ENCODE measurements at regions not wholly inside any gene's neighbourhood (a gene's known extent, or its start where the extent isn't known, plus 50 kb on each side); places are given as distances from the start of the nearest gene placed in this dataset.
"Not testable (repeated sequence)": the region's sequence is repeated elsewhere in the genome, so short reads cannot be mapped to it uniquely, and the experiment has no call there.

DNA sequence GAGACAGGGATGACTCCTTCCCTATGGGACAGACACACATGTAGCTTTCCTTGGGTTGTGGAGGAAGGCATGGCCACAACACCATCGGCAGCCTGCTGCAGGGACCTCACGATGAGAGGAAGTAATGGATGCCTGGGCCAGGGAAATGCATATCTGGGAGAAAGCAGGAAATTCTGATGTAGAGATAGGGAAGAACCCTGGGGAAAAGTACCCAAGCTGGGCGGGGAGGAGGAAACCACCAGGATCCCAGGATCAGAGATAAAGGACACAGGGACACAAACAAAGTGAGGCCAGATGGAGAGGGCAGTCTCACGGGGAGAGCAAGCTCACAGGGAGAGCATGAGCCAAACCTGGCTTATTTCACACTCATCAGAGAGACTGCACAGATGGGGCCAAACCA is 294.7 kb upstream of the TEKT4 start:
- in situ Hi-C loops (cut with HindIII; ENCODE audit: low pct_ligation_motif_present, low pct_unique_long_range_greater_than_20kb, low sequenced_read_pairs): not testable (repeated sequence)

DNA sequence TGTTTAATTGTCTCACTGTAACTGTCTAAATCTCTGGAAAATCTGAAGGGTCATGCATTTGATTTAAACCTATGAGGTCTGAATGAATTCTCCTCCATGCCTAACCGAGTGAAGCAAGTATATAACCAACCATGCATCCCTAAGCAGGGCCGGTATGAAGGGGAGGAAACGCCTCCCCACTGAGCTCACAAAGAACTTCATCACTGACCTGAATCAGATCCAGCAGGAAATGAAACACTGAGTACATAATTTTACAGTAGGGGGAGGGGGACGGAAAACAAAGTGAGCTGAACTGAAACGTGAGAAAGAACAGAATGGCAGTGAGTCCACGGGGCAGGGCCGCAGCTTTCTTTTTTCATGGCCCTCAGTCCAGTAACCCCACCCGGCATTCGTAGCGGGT is 294.1 kb upstream of the TEKT4 start:
- in situ Hi-C loops (cut with HindIII; ENCODE audit: low pct_ligation_motif_present, low pct_unique_long_range_greater_than_20kb, low sequenced_read_pairs): not testable (repeated sequence)
- peak; percentile 22 for DNase-seq

More for the DNA sequence above, 294.7 kb upstream of the TEKT4 start:
- DNase-seq: not testable (repeated sequence)

DNA sequence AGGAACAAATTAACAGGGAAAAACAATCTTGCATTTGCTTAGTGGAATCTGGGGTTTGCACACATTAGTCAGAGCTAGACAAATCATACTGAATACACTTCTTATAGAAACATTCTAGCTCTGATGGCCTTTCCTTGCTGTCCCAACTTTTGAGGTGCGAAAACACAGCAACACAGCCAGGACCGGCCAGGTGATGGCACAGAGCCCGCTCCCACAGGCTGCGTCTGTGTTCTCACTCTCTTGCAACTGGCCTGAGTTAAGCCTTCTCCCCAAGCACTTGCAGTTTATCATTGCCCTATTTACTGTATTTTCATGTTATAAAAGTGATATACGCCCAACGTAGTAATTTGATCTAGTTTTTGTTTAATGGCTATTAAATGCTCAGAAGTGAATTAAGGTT is 292.0 kb upstream of the TEKT4 start:
- DNase-seq; in situ Hi-C loops (cut with HindIII; ENCODE audit: low pct_ligation_motif_present, low pct_unique_long_range_greater_than_20kb, low sequenced_read_pairs): not testable (repeated sequence)

DNA sequence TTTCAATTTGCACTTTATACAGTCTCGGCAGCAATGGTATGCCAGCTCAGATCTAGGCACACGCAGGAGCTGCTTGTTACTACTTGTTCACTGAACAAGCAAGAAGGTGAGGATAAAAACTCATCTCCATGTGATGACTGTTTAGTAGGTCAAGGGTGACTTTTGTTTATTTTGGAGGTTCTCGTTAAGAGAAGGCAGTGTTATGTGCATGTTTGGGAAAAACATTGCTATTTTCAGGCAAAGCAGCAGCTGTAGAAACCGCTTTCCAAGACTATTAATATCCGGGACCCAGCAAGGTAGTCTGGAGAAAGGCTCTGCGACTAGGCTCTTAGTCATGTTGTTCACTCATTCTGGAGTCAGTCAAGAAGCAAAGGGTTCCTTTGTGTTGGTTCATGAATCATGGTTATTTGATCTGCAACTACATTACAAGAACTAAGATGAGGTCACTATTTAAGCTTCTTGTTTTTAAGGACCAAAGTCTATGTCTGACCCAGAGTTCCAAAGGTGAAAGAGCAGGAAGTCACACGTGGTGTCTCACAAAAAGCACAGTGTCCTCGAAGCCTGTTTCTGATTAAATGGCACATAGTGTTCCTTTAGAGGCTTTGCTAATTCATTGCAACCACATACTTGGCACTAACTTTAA is 288.0 kb upstream of the TEKT4 start:
- DNase-seq: not testable (repeated sequence)

DNA sequence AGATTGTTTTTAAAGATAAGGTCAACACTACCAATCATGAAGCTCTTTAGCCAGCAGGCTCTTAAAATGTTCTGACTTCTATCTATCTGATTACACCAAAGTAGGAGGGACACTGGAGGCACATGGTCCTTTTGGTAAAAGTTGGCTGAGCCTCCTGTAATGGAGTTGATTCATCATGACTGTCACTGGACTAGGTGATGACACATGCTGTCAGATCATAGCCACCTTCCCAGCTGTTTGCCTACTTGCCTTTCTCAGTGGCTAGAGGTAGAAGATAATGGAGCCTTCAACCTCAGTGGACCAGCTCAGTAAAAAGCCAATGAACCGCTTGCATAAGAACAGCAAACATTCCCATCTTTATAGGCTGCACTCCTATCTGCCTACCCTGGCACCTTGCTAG is 286.7 kb upstream of the TEKT4 start:
- in situ Hi-C loops (cut with HindIII; ENCODE audit: low pct_ligation_motif_present, low pct_unique_long_range_greater_than_20kb, low sequenced_read_pairs); DNase-seq: not testable (repeated sequence)

More for the DNA sequence above, 288.0 kb upstream of the TEKT4 start:
- in situ Hi-C loops (cut with HindIII; ENCODE audit: low pct_ligation_motif_present, low pct_unique_long_range_greater_than_20kb, low sequenced_read_pairs): not testable (repeated sequence)

DNA sequence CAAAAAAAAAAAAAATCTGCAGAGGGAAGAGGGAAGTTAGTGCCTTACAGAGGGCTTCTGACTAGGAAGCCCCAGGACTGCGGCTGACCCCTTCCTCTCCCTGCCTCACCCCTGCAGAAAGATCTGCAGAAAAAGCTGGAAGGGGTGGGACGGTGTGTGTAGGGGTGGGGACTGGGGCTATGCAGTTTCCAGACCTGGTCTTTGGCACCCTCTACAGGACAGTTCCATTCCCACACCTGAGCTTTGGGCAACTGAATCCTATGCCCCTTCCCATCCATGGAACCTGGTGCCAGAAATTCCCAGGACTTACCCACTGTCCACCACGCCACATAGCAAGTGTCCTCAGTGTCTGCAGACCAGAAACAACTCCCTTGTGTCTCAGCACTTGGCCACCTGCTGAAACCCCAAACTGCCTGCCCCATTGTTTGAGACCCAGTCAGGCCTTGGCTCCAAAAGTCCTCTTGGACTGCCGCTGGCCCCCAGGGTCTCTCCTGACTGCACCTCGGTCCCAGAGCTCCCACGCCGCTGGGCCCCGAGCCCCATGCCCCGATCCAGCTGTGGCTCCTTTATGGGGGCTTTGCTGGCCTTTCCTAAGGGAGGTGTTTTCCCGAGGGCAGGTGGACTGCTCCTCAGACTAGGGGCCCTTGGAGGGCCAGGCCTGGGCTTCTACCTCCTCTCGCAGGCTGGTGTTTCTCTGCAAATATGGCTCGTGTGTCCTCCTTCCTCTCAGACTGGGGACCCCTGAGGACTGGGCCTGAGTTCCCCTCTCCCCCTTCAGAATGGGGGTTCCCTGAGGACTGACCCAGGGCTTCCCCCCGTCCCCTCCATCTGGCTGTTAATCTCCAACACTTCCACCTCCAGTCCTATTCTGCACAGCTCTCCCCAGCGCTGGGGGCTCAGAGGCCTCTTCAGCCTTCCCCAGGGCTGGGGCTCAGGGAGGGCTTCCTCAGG is 284.9 kb upstream of the TEKT4 start:
- in situ Hi-C loops (cut with HindIII; ENCODE audit: low pct_ligation_motif_present, low pct_unique_long_range_greater_than_20kb, low sequenced_read_pairs): not testable (repeated sequence)
- peak; percentile 28 for DNase-seq

DNA sequence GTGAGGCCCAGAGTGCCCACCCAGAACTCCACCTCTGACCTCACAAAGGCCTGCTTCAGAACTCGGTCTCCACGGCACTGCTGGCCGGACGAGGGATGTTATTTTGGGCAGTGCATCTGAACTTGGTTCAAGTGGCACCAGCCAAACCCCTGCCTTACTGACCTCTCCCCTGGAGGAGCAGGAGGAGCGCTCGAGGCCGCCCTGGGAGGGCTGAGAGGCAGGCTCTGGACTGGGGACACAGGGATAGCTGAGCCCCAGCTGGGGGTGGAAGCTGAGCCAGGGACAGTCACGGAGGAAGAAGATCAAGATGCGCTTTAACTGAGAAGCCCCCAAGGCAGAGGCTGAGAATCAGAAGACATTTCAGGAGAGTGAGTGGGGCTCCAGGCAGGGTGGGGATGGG is 284.2 kb upstream of the TEKT4 start:
- DNase-seq; in situ Hi-C loops (cut with HindIII; ENCODE audit: low pct_ligation_motif_present, low pct_unique_long_range_greater_than_20kb, low sequenced_read_pairs): not testable (repeated sequence)

DNA sequence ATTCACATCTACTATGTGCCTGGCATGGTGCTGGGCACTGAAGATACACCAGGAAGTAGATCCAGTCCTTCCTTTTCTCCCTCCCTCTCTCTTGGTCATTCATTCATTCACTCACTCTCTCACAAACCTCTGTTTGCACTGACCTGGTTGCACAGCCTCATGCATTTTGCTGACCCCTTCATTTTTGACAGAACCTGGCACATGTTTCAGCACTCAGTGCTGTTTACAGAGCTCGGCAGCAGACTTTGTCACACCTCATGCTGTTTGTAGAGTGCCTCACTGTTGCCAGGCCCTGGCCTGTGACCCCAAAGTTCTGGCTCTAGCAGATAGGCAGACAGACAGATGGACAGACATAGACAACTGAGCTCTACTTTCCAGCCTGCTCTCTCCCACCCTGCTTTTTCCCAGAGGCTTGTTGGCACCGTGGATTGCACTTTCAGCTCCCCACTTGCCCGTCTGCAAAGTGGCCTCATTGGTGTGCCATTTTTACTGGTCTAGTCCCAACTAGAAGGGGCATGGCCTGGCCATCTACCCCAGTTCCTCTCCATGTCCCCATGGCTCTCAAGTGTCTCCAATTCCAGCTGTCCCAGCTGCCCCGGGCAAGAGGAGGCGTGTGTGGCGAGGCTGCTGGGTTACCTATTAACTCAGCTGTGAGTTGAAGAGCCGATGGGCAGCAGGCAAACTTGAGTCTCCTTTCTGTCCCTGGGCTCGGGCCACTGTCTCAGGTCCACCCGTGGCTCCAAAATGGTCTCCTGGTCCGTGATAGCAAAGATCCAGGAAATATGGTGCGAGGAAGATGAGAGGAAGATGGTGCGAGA is 277.0 kb upstream of the TEKT4 start:
- DNase-seq; in situ Hi-C loops (cut with HindIII; ENCODE audit: low pct_ligation_motif_present, low pct_unique_long_range_greater_than_20kb, low sequenced_read_pairs): not testable (repeated sequence)

DNA sequence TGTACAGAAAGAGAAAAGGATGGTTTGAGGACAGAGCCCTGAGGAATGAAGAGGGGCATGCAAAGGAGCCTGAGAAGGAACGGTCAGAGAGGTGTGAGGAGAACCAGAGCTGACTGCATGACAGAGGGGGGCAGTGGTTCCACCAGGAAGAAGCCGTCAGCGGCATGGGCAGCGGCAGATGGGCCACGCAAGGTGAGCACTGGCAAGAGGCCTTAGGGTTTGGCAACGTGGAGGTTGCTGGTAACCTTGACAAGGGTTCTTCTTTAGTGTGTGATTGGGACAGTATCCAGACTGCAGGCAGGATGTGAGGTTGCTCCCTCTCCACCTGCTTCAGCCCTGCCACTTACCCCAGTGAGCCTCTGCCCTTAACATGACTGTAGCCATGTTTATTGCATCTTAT is 275.3 kb upstream of the TEKT4 start:
- in situ Hi-C loops (cut with HindIII; ENCODE audit: low pct_ligation_motif_present, low pct_unique_long_range_greater_than_20kb, low sequenced_read_pairs); DNase-seq: not testable (repeated sequence)

DNA sequence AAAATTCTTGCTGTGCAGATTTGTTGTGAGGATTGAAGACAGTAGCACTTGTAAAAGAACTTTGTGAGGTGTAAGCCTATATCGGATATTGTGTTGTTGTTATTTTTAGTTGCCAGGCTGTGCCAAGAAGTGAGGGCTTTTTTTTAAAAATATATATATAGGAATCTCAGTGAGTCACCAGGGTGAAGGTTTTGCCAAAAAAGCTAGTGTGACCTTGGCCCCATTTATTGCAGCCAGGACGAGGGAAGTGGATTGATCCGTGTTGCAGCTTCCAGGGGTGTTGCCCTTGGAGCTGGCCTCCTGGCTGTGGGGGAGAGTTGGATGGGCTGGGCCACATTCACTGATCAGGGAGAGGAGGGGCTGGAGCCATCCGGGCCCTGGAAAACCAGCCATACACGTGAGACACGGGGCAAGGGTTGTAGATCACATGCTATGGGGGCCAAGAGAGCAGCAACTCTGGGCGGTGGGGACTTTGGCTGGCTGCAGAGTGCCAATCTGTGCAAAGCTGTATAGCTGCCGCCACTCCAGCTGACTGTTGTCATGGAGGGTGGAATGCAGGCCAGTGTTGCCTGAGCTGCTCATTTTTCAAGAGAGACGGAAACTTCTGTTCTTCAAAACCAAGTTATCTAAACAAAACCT is 273.0 kb upstream of the TEKT4 start:
- in situ Hi-C loops (cut with HindIII; ENCODE audit: low pct_ligation_motif_present, low pct_unique_long_range_greater_than_20kb, low sequenced_read_pairs); DNase-seq: not testable (repeated sequence)

DNA sequence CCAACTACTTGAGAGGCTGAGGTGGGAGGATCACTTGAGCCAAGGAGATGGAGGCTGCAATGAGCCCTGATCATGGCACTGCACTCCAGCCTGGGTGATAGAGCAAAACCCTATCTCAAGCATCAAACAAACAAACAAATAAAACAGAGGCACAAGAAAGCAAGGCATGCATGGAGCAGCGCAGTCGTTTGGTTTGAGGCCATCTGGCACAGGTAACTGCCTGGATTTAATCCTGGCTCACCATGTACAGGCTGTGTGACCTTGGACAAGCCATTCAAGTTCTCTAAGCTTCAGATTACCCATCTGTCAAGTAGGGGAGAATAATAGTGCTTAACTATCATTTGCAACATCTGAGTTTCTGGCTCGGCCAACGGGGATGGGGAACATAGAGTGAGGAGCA is 270.3 kb upstream of the TEKT4 start:
- in situ Hi-C loops (cut with HindIII; ENCODE audit: low pct_ligation_motif_present, low pct_unique_long_range_greater_than_20kb, low sequenced_read_pairs); DNase-seq: not testable (repeated sequence)

DNA sequence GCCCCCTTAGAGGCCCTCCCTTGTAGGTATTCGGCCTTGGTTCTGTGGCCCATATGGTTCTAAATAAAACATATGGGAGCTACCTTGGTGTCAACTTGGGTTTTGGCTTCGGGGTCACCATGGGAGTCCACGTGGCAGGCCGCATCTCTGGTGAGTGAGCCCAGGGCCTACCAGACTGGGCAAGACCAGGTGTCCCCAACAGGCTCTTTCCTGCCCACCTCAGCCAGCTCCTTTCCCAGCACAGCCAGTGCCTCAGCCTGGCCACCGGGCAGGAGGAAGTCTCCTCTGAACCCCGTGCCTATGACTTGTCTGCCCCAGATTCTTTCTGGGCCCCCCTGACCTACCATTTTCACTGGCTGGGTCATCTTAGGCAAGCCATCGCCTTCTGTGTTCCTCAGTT is 268.8 kb upstream of the TEKT4 start:
- in situ Hi-C loops (cut with HindIII; ENCODE audit: low pct_ligation_motif_present, low pct_unique_long_range_greater_than_20kb, low sequenced_read_pairs): no loop called here
- no peak for DNase-seq

DNA sequence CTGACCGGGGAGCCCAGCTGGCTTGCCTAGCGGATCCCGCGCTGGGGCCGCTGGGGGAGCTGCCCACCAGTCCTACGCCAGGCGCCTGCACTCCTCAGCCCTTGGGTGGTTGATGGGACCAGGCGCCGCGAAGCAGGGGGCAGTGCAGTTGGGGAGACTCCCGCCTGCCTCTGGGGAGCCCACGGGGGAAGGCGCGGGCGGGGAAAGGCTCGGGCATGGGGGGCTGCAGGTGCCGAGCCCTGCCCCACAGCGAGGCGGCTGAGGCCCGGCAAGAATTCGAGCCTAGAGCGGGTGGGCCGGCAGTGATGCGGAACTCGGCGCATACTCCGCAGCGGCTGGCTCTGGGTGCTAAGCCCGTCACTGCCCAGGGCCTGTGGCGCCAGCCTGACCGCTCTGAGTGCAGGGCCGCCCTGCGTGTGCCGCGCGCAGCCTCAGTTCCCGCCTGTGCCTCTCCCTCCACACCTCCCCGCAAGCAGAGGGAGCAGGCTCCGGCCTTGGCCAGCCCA is 249.1 kb upstream of the TEKT4 start:
- peak; percentile 37 for DNase-seq
- in situ Hi-C loops (cut with HindIII; ENCODE audit: low pct_ligation_motif_present, low pct_unique_long_range_greater_than_20kb, low sequenced_read_pairs): no loop called here

DNA sequence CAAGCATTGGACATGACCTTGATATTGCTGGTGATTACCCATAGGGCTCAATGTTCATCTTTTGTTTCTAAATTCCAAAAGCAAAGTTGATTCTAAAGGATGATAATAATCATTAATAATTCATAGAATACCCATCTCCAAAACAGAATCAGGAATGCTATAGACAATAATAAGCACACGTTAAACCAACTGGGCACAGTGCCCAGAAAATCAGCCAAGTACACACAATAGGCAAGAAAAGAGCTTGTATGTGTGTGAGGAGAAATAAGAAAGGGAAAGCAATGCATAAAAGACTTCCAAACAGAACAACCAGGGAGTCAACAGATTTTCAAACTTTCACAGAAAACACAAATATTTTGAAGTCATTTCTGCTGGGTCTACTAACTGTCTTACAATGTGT is 242.3 kb upstream of the TEKT4 start:
- in situ Hi-C loops (cut with HindIII; ENCODE audit: low pct_ligation_motif_present, low pct_unique_long_range_greater_than_20kb, low sequenced_read_pairs); DNase-seq: not testable (repeated sequence)

DNA sequence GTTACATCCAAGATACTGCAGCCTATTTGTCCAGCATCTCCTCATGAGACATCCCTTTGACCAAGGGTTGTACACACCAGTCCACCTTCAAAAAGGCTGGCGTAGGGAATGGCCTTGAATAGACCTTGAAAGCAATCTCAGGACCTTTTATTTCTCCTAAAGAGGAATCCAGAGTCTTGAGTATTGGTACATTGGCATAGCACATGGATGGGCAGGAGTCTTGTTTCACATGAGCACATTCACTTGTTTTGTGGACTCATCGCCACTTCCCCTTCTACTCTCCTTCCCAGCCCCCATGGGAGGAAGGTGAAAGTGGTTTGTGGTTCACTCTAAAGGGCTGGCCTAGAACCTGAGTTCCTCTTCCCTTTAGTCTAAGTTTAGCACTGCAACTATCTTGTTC is 229.8 kb upstream of the TEKT4 start:
- DNase-seq; in situ Hi-C loops (cut with HindIII; ENCODE audit: low pct_ligation_motif_present, low pct_unique_long_range_greater_than_20kb, low sequenced_read_pairs): not testable (repeated sequence)

DNA sequence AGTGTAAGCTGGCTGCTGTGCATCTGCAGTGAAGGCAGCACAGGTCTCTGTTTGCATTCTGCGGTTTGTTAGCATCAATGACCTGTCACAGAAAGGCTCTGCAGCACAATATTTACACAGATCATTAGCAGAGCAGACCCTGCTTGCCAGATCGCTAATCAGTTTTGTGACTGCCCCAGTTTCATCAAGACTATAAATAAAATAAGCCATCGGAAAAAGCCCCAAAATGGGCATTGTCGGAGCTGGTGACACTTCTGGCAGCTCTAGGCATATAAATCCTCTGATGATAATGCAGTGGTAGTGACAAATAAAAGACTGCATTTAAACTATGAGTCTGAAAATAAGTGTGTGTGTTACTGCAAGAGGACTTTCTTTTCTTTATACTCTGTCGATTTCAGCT is 219.1 kb upstream of the TEKT4 start:
- DNase-seq; in situ Hi-C loops (cut with HindIII; ENCODE audit: low pct_ligation_motif_present, low pct_unique_long_range_greater_than_20kb, low sequenced_read_pairs): not testable (repeated sequence)

DNA sequence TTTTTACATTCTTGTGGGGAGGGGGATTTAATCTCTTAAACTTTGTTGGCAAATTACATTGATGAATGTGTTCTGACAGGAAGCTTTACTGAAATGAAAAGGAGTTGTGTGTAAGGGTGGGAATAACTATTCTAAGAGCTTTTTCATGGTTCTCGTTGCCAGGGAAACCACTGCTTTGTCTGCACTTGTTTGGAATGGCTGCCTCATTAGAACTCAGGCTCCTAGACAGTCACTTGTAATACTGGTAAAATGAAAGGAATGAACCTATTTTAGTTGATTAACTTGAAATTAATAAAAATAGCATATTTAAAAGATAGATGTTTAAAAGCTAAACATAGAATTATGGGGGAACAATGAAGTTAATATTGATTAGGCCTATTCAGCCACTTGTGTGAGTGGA is 201.4 kb upstream of the TEKT4 start:
- not testable (repeated sequence) for DNase-seq

DNA sequence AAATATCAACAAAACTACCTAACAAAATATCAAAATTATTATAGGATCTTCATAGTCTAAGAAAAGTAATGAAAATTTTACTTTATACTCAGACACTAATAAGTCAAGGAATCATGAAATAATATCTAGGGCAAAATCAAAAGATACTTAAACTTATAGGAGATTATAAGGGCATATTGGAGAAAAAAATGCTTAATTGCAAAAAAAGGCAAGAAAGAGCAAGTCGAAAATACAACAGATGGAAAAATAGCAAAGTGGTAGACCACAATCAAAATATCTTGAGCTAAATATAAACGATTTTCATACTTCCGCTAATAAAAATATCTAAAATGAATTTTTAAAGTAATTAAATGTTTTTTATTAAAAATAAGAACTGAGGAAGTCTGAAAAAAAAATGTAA is 177.0 kb upstream of the TEKT4 start:
- DNase-seq; in situ Hi-C loops (cut with HindIII; ENCODE audit: low pct_ligation_motif_present, low pct_unique_long_range_greater_than_20kb, low sequenced_read_pairs): not testable (repeated sequence)

More for the DNA sequence above, 201.4 kb upstream of the TEKT4 start:
- in situ Hi-C loops (cut with HindIII; ENCODE audit: low pct_ligation_motif_present, low pct_unique_long_range_greater_than_20kb, low sequenced_read_pairs): not testable (repeated sequence)

Measured in ACHN (cell line).